ENCODE measurements at regions not wholly inside any gene's neighbourhood (a gene's known extent, or its start where the extent isn't known, plus 50 kb on each side); places are given as distances from the start of the nearest gene placed in this dataset.

DNA sequence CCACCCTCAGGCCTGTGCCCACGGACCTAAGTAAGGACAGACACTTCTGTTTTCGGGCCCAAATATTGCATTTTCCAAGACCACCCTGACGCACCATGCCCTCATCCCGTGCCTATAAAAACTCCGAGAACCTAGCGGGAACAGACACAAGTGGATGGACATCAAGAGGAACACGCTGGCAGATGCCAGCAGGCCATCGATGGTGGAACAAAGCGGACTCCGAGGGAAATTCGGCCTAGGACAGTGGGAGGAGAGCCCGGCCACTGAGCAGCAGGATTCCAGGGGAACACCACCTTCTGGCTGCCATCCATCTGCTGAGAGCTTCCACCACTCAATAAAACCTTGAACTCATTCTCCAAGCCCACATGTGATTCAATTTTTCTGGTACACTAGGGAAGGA, 243.6 kb upstream of the ZWINT start:
- Mint-ChIP-seq H3K36me3 (ENCODE audit: low read depth) (no peaks in the 10 kb centered on the region), H3K9me3 (no peaks in the 10 kb centered on the region), H3K27ac (no peak overlapping the region), H3K27me3 (ENCODE audit: low read depth) (no peaks in the 10 kb centered on the region), H3K4me3 (no peak overlapping the region), H3K4me1 (ENCODE audit: low read depth) (no peaks in the 10 kb centered on the region)

- Mint-ChIP-seq H3K27me3 (ENCODE audit: low read depth) (no peaks in the 10 kb centered on the region), H3K36me3 (ENCODE audit: low read depth) (no peaks in the 10 kb centered on the region), H3K4me1 (ENCODE audit: low read depth) (no peaks in the 10 kb centered on the region), H3K4me3 (no peak overlapping the region), H3K9me3 (peaks cover 5% of the 10 kb centered on the region), H3K27ac (no peak overlapping the region)
These were observed 238.1 kb upstream of the ZWINT start for GRCh38 chr10:56599201-56599600.

DNA sequence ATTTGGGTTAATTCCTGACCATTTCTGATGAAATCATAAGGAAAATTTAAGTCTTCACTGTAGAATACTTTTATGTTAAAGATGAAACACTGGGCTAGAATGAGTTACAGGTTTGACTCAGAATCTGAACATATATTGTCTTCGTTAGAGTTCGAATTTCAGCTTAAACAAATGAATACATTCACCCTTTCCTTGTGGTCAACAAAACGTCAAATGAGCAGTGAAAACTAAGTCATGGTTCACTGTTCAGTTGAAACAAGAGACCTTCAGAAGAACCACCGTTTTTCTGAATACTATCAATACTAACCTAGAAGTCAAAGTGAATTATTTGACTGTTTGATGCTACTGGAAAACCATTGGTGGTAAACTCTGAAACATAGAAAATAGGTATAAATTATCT, 235.2 kb upstream of the ZWINT start:
- no peaks in the 10 kb centered on the region for H3K36me3 Mint-ChIP-seq (ENCODE audit: low read depth)
- no peaks in the 10 kb centered on the region for H3K27me3 Mint-ChIP-seq (ENCODE audit: low read depth)
- no peak overlapping the region for H3K4me3 Mint-ChIP-seq
- no peaks in the 10 kb centered on the region for H3K4me1 Mint-ChIP-seq (ENCODE audit: low read depth)
- H3K27ac Mint-ChIP-seq: no peak overlapping the region
- peaks cover 5% of the 10 kb centered on the region for H3K9me3 Mint-ChIP-seq

DNA sequence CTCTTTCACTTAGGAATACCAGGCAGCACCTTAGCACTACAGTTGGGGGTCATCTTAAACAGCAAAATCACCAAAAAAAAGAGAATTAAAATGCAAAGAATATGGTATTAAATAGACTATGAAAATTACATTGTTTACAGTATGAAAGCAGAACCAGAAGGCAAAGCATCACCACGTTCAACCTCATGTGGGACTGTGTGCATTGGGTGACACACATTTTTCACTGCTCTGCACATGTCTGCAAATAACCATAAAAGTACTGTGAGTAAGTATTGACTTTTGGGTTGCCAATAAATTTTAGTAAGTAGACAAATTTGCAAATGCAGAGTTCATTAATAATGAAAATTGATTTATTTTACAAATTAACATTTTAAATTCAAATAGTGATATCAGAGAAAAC, 232.1 kb upstream of the ZWINT start:
- H3K27ac Mint-ChIP-seq: no peak overlapping the region
- H3K36me3 Mint-ChIP-seq (ENCODE audit: low read depth): no peaks in the 10 kb centered on the region
- no peaks in the 10 kb centered on the region for H3K4me1 Mint-ChIP-seq (ENCODE audit: low read depth)
- H3K9me3 Mint-ChIP-seq: peaks cover 5% of the 10 kb centered on the region
- H3K4me3 Mint-ChIP-seq: no peak overlapping the region
- H3K27me3 Mint-ChIP-seq (ENCODE audit: low read depth): no peaks in the 10 kb centered on the region

- H3K4me3 Mint-ChIP-seq: no peak overlapping the region
- H3K27ac Mint-ChIP-seq: no peak overlapping the region
- H3K9me3 Mint-ChIP-seq: no peaks in the 10 kb centered on the region
- H3K4me1 Mint-ChIP-seq (ENCODE audit: low read depth): no peaks in the 10 kb centered on the region
- H3K36me3 Mint-ChIP-seq (ENCODE audit: low read depth): no peaks in the 10 kb centered on the region
- H3K27me3 Mint-ChIP-seq (ENCODE audit: low read depth): no peaks in the 10 kb centered on the region
These were observed 225.4 kb upstream of the ZWINT start for GRCh38 chr10:56586461-56586891.

DNA sequence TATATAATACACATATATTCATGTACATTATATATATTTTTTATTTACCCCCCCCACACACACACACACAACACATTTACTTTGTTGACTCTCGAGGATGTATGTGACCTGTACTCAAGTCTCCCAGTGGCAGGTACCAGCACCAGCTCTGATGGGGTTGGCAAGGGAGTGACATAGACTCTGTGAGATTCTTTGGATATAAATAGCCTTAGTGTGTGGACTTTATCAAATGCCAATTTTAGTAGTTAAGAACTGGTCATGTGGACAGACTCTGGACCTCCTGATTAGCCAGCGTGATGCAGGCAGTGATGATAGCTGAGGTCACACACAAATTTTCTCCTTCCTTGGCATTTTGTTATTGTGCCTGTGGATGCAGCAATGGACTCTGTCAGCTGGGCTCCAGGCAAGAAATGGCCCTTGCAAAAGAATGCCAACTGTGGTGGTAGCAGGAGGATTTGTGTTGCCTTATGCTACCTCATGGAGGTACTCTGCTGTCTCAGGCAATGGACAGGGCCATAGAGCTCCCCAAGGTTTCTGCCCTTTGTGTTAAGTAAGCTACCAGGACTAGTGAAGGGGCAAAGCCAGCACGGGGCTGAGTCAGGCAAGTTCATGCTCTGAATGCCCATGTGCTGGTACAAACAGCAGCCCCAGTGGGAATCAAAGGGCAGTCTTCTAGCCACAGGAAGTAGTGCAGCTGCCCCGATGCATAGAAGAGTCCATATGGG, 224.6 kb upstream of the ZWINT start:
- no peak overlapping the region for H3K4me3 Mint-ChIP-seq
- H3K9me3 Mint-ChIP-seq: no peaks in the 10 kb centered on the region
- no peaks in the 10 kb centered on the region for H3K27me3 Mint-ChIP-seq (ENCODE audit: low read depth)
- H3K36me3 Mint-ChIP-seq (ENCODE audit: low read depth): no peaks in the 10 kb centered on the region
- no peak overlapping the region for H3K27ac Mint-ChIP-seq
- no peaks in the 10 kb centered on the region for H3K4me1 Mint-ChIP-seq (ENCODE audit: low read depth)

GRCh38 chr10:56583316-56583715, 222.3 kb upstream of the ZWINT start:
- Mint-ChIP-seq H3K4me1 (ENCODE audit: low read depth) (no peaks in the 10 kb centered on the region), H3K9me3 (no peaks in the 10 kb centered on the region), H3K36me3 (ENCODE audit: low read depth) (no peaks in the 10 kb centered on the region), H3K27ac (no peak overlapping the region), H3K4me3 (no peak overlapping the region), H3K27me3 (ENCODE audit: low read depth) (no peaks in the 10 kb centered on the region)

- H3K4me1 Mint-ChIP-seq (ENCODE audit: low read depth): no peaks in the 10 kb centered on the region
- H3K27ac Mint-ChIP-seq: no peak overlapping the region
- H3K9me3 Mint-ChIP-seq: peaks cover 27% of the 10 kb centered on the region
- no peaks in the 10 kb centered on the region for H3K27me3 Mint-ChIP-seq (ENCODE audit: low read depth)
- no peaks in the 10 kb centered on the region for H3K36me3 Mint-ChIP-seq (ENCODE audit: low read depth)
- no peak overlapping the region for H3K4me3 Mint-ChIP-seq
These were observed 206.5 kb upstream of the ZWINT start for GRCh38 chr10:56567580-56567979.

DNA sequence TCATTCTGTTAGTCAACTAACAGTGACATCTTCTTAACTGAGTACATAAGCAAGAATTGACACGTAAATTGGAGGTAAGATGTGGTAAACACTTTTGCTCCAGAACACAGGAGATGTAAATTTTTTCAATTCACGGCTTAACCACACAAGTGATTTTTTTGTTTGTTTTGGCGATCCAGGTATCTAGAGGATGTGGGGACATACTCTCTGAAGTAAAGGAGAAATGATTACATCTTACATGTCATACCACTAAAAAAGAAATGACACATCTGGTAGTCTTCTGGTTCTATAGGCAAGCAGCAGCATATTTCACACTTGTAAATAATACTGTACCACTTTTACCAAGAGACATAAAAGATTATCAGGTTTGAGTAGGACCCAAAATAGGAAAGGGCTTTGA, 200.3 kb upstream of the ZWINT start:
- Mint-ChIP-seq H3K4me3 (no peak overlapping the region), H3K36me3 (ENCODE audit: low read depth) (no peaks in the 10 kb centered on the region), H3K27ac (no peak overlapping the region), H3K9me3 (peaks cover 14% of the 10 kb centered on the region), H3K4me1 (ENCODE audit: low read depth) (no peaks in the 10 kb centered on the region), H3K27me3 (ENCODE audit: low read depth) (no peaks in the 10 kb centered on the region)

DNA sequence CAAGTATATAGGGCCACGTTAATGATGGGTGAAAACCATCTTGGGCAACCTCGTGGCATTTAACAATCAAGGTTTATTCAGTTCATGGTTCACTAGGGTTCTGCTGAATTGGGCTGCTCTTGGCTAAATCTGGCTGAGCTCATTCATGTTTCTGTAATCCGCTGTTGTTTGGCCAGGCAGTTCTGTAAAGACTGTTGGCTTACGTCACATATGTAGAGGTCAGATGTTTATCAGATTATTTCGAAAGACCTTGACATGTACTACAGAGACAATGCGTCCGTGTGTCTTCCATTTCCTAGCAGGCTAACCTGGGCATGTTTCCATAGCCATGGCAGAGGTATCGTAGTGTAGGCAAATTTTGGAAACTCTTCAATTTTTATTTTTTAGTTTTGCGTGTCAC, 190.0 kb upstream of the ZWINT start:
- H3K36me3 Mint-ChIP-seq (ENCODE audit: low read depth): no peaks in the 10 kb centered on the region
- H3K27ac Mint-ChIP-seq: peak overlapping the region; percentile 13
- H3K9me3 Mint-ChIP-seq: peaks cover 31% of the 10 kb centered on the region
- H3K4me1 Mint-ChIP-seq (ENCODE audit: low read depth): no peaks in the 10 kb centered on the region
- no peaks in the 10 kb centered on the region for H3K27me3 Mint-ChIP-seq (ENCODE audit: low read depth)
- no peak overlapping the region for H3K4me3 Mint-ChIP-seq

DNA sequence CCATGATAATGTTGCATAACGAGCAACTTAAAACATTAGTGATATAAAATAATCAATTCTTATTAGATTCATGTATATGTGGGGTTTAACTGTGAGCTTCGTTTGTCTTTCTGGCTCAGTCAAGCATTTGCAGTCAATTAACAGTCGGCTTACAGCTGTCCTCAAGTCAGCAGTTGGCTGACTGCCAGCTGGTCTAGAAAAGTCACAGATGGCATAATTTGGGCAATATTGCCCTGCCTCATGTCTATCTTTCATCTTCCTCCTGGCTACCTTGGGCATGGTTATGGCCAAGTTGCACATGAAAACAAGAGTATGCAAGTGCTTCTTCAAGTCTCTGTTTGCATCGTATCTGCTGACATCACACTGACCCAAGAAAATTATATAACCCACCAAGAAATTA, 186.1 kb upstream of the ZWINT start:
- no peaks in the 10 kb centered on the region for H3K36me3 Mint-ChIP-seq (ENCODE audit: low read depth)
- no peak overlapping the region for H3K27ac Mint-ChIP-seq
- H3K4me1 Mint-ChIP-seq (ENCODE audit: low read depth): no peaks in the 10 kb centered on the region
- H3K4me3 Mint-ChIP-seq: no peak overlapping the region
- no peaks in the 10 kb centered on the region for H3K27me3 Mint-ChIP-seq (ENCODE audit: low read depth)
- peaks cover 18% of the 10 kb centered on the region for H3K9me3 Mint-ChIP-seq

GRCh38 chr10:56537984-56538383, 176.9 kb upstream of the ZWINT start:
- Mint-ChIP-seq H3K4me1 (ENCODE audit: low read depth) (no peaks in the 10 kb centered on the region), H3K27me3 (ENCODE audit: low read depth) (no peaks in the 10 kb centered on the region), H3K27ac (no peak overlapping the region), H3K9me3 (peaks cover 3% of the 10 kb centered on the region), H3K36me3 (ENCODE audit: low read depth) (no peaks in the 10 kb centered on the region), H3K4me3 (no peak overlapping the region)

- Mint-ChIP-seq H3K36me3 (ENCODE audit: low read depth) (no peaks in the 10 kb centered on the region), H3K27ac (no peak overlapping the region), H3K9me3 (no peaks in the 10 kb centered on the region), H3K4me3 (no peak overlapping the region), H3K27me3 (ENCODE audit: low read depth) (no peaks in the 10 kb centered on the region), H3K4me1 (ENCODE audit: low read depth) (no peaks in the 10 kb centered on the region)
These were observed 161.1 kb upstream of the ZWINT start for GRCh38 chr10:56522166-56522565.

- Mint-ChIP-seq H3K9me3 (no peaks in the 10 kb centered on the region), H3K27ac (no peak overlapping the region)
These were observed 147.5 kb upstream of the ZWINT start for GRCh38 chr10:56508562-56508961.

DNA sequence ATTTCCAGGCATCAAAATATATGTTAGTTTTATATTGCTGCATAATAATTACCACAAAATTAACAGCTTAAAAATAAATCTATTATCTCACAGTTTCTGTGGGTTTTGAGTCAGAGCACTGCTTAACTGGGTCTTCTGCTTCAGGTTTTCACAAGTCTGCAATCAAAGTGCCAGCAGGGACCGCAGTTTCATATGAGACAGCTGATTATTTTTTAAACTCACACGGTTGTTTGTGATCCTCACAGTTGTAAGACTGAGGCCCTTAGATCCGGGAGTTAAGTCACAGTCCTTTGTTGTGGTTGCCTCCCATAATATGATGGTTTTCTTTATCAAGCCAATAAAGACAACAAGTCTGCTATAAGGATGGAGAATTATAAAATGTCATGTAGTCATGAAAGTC, 146.0 kb upstream of the ZWINT start:
- no peak overlapping the region for H3K4me3 Mint-ChIP-seq
- H3K4me1 Mint-ChIP-seq (ENCODE audit: low read depth): no peaks in the 10 kb centered on the region
- H3K9me3 Mint-ChIP-seq: no peaks in the 10 kb centered on the region
- no peaks in the 10 kb centered on the region for H3K36me3 Mint-ChIP-seq (ENCODE audit: low read depth)
- H3K27me3 Mint-ChIP-seq (ENCODE audit: low read depth): no peaks in the 10 kb centered on the region
- no peak overlapping the region for H3K27ac Mint-ChIP-seq

More at GRCh38 chr10:56508562-56508961, 147.5 kb upstream of the ZWINT start:
- Mint-ChIP-seq H3K27me3 (ENCODE audit: low read depth) (no peaks in the 10 kb centered on the region), H3K4me3 (no peak overlapping the region), H3K36me3 (ENCODE audit: low read depth) (no peaks in the 10 kb centered on the region), H3K4me1 (ENCODE audit: low read depth) (no peaks in the 10 kb centered on the region)

- Mint-ChIP-seq H3K4me1 (ENCODE audit: low read depth) (no peaks in the 10 kb centered on the region), H3K27ac (no peak overlapping the region), H3K9me3 (no peaks in the 10 kb centered on the region), H3K4me3 (no peak overlapping the region), H3K27me3 (ENCODE audit: low read depth) (no peaks in the 10 kb centered on the region), H3K36me3 (ENCODE audit: low read depth) (no peaks in the 10 kb centered on the region)
These were observed 144.5 kb upstream of the ZWINT start for GRCh38 chr10:56505555-56505954.

All from T-helper 1 cell treated with Interleukin-12 subunit alpha and Interleukin-12 subunit beta and Interleukin-4 antibody, amounts not matched to agents 30 μg/mL and 1 μg/mL, for 36 hours (primary cell).